GM10266 (cell line): ENCODE measurements at regions not wholly inside any gene's neighbourhood (a gene's known extent, or its start where the extent isn't known, plus 50 kb on each side); places are given as distances from the start of the nearest gene placed in this dataset.

Experiments used
- DNase-seq: peaks from one replicate; pipeline ENCODE4 v3.0.0; 2012; ENCODE audit errors: extremely low spot score
- CTCF ChIP-seq: IDR thresholded peaks from 2 replicates; pipeline ENCODE4 v1.5.1; 2012; ENCODE audit warnings: mild to moderate bottlenecking, low read depth; ENCODE audit not compliant: control insufficient read depth, insufficient read depth; ENCODE audit errors: missing control alignments

- TF ChIP-seq CTCF, result no peak
- DNase-seq, result no peak
Measured at GRCh38 chr7:128163473-128163872, 77.6 kb upstream of the LEP start.

DNA sequence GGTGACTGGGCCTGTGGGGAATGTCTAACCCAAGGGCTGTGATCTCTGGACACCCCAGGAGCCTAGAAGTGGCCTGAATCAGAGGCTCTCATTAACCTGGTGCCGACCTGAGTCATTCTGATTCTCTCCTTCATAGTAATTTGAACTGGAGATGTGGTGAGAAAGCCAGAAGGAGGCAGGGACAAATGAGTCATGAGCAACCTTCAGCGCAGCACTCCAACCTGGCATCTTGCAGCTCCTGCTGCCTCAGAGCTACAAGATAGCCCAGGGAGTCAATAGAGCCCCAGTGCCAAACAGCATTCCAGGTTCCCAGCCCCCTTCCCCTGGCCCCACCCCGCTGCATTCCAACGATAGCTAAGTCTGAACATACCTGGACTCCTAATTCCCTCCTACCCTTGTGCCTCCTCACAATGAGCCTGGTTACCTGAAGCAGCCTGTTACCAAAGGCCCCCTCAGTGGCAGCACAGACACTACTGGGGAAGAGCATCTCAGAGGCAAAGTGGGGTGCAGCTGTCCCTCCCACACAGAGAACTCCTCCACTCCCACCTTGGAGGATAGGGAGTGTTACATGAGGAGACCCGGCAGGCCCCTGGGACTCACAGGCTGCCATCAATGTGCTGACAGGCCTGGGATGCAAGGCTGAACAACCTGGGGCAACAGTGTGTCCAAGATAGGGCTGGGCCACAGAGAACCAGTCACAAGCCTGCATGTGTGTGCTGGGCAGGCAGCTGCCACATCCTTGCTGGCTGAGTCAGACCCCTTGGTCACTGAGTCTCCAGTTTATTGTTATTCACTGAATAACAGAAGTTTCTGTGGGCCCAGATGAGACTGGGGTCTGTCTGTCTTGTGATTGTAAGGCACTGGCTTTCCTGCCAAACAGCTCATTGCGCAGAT is 76.8 kb upstream of the LEP start:
- no peak for TF ChIP-seq CTCF
- DNase-seq, result no peak

- no peak for DNase-seq
- no peak for TF ChIP-seq CTCF
Measured at GRCh38 chr7:128164955-128165670, 76.0 kb upstream of the LEP start.

DNA sequence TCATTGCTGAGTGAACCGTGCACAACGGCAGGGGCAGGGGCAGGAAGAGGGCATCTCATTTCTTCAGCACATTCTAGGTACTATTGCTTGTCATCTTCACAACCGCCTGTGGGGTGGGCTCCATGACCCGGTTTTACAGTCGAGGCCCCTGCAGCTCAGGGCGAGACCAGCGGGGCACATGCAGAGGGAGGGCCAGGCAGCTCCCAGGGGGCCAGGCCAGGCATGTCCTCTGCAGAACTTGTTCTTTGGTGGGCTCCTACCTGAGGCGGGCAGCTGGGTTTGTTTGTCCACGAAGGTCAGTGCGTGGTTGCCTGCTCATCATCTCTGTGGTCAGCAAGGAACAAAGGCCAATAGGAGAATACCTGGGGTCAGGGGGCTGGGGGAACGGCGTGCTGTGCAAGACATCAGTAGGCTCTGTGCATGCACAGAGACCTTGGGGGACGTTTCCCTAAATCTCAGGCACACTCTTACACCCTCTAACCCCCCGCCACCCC is 75.1 kb upstream of the LEP start:
- no peak for DNase-seq
- no peak for TF ChIP-seq CTCF

- DNase-seq, result peak; percentile 50
- TF ChIP-seq CTCF, result no peak
Measured at GRCh38 chr7:128166603-128167041, 74.5 kb upstream of the LEP start.

DNA sequence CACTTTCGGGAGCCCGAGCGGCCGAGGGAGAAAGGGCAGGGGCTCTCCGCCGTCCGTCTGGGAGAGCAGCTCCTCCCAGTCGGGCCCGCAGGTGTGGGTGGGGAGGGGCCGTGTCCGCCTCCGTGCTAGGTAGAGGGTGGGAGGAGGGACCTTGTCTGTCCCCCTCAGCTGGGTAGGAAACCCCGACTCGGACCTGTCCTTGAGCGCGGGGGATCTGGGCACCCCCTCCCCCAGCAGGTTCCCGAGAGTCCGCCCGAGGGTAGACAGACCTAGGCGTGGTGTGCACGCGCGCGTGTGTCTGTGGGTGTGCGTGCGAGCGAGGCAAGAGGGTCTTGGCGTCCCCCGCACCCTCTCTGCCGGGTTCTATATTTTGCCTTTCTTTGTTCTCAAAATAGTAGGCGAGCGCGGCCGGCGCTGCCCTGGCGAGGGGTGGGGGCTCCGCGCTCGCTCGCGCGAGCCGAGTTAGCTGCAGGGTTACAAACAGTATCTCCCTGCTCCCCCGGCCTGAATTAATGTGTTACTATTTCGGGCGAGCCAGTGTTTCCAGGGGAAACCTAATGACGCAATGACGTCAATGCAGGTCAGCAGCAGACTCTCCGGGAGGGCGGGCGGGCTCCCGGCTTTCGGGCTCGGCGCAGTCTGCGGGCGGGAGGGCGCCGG is 73.9 kb upstream of the LEP start:
- peak; percentile 77 for DNase-seq
- TF ChIP-seq CTCF, result no peak
